ENCODE measurements at regions not wholly inside any gene's neighbourhood (a gene's known extent, or its start where the extent isn't known, plus 50 kb on each side); places are given as distances from the start of the nearest gene placed in this dataset.

- H3K27ac Mint-ChIP-seq (ENCODE audit: unreplicated experiment), result no peak overlapping the region
- no peaks in the 10 kb centered on the region for H3K4me1 Mint-ChIP-seq (ENCODE audit: low read depth, unreplicated experiment)
- intact Hi-C loops (cut with micrococcal nuclease; ENCODE audit: unreplicated experiment), result no loop called here
- Histone ChIP-seq H3K4me3 (ENCODE audit: low read depth, low read length) (no peak overlapping the region), H3K4me1 (no peaks in the 10 kb centered on the region), H3K27me3 (replicated peaks; ENCODE audit: control insufficient read depth, insufficient read depth, low read length) (no peaks in the 10 kb centered on the region), H3K36me3 (ENCODE audit: control insufficient read depth, insufficient read depth, low read length) (no peaks in the 10 kb centered on the region), H3K9me3 (0 out of 2 replicates have a peak, but pooled peaks cover under 1% of the 10 kb centered on the region)
- TF ChIP-seq CTCF (IDR thresholded peaks at IDR 0.05; ENCODE audit: insufficient read depth in 1 of 2, low read depth in 1 of 2, low read length in 1 of 2, severe bottlenecking in 1 of 2, unreplicated experiment in 1 of 2), result no peak
- ChIA-PET POLR2A (no interaction called here), CTCF (no interaction called here)
- DNase-seq, result no peak
- no peaks in the 10 kb centered on the region for H3K9me3 Mint-ChIP-seq (ENCODE audit: unreplicated experiment)
- no peaks in the 10 kb centered on the region for H3K36me3 Mint-ChIP-seq (ENCODE audit: insufficient read depth, unreplicated experiment)
- no TSS peak for BruUV-seq (replicated peaks)
- no peak overlapping the region for H3K4me3 Mint-ChIP-seq (ENCODE audit: unreplicated experiment)
- no peaks in the 10 kb centered on the region for H3K27me3 Mint-ChIP-seq (ENCODE audit: insufficient read depth, unreplicated experiment)
Measured at GRCh38 chr3:160047876-160048275, 59.2 kb downstream of the IL12A start.

- Mint-ChIP-seq H3K9me3 (ENCODE audit: unreplicated experiment) (no peaks in the 10 kb centered on the region), H3K36me3 (ENCODE audit: insufficient read depth, unreplicated experiment) (no peaks in the 10 kb centered on the region), H3K27me3 (ENCODE audit: insufficient read depth, unreplicated experiment) (no peaks in the 10 kb centered on the region), H3K27ac (ENCODE audit: unreplicated experiment) (no peak overlapping the region), H3K4me1 (ENCODE audit: low read depth, unreplicated experiment) (no peaks in the 10 kb centered on the region), H3K4me3 (ENCODE audit: unreplicated experiment) (no peak overlapping the region)
- no peak overlapping the region for H3K4me3 ChIP-seq (ENCODE audit: low read depth, low read length)
- H3K36me3 ChIP-seq (ENCODE audit: control insufficient read depth, insufficient read depth, low read length), result no peaks in the 10 kb centered on the region
- DNase-seq, result no peak
- H3K27me3 ChIP-seq (replicated peaks; ENCODE audit: control insufficient read depth, insufficient read depth, low read length), result no peaks in the 10 kb centered on the region
- H3K9me3 ChIP-seq, result no peaks in the 10 kb centered on the region
- H3K4me1 ChIP-seq, result no peaks in the 10 kb centered on the region
- intact Hi-C loops (cut with micrococcal nuclease; ENCODE audit: unreplicated experiment), result no loop called here
- BruUV-seq (replicated peaks), result no TSS peak
- POLR2A ChIA-PET, result no interaction called here
- TF ChIP-seq CTCF (IDR thresholded peaks at IDR 0.05; ENCODE audit: insufficient read depth in 1 of 2, low read depth in 1 of 2, low read length in 1 of 2, severe bottlenecking in 1 of 2, unreplicated experiment in 1 of 2), result no peak
- CTCF ChIA-PET, result no interaction called here
Measured at GRCh38 chr3:160049038-160049437, 60.4 kb downstream of the IL12A start.

- no peak for DNase-seq
- Mint-ChIP-seq H3K27me3 (ENCODE audit: insufficient read depth, unreplicated experiment) (no peaks in the 10 kb centered on the region), H3K27ac (ENCODE audit: unreplicated experiment) (no peak overlapping the region), H3K36me3 (ENCODE audit: insufficient read depth, unreplicated experiment) (no peaks in the 10 kb centered on the region), H3K9me3 (ENCODE audit: unreplicated experiment) (no peaks in the 10 kb centered on the region), H3K4me1 (ENCODE audit: low read depth, unreplicated experiment) (no peaks in the 10 kb centered on the region), H3K4me3 (ENCODE audit: unreplicated experiment) (no peak overlapping the region)
- CTCF ChIA-PET, result no interaction called here
- POLR2A ChIA-PET, result no interaction called here
- Histone ChIP-seq H3K27me3 (replicated peaks; ENCODE audit: control insufficient read depth, insufficient read depth, low read length) (no peaks in the 10 kb centered on the region), H3K4me1 (no peaks in the 10 kb centered on the region), H3K4me3 (ENCODE audit: low read depth, low read length) (no peak overlapping the region), H3K9me3 (no peaks in the 10 kb centered on the region), H3K36me3 (ENCODE audit: control insufficient read depth, insufficient read depth, low read length) (no peaks in the 10 kb centered on the region)
- TF ChIP-seq CTCF (IDR thresholded peaks at IDR 0.05; ENCODE audit: insufficient read depth in 1 of 2, low read depth in 1 of 2, low read length in 1 of 2, severe bottlenecking in 1 of 2, unreplicated experiment in 1 of 2), result no peak
- BruUV-seq (replicated peaks), result no TSS peak
- intact Hi-C loops (cut with micrococcal nuclease; ENCODE audit: unreplicated experiment), result no loop called here
Measured at GRCh38 chr3:160049565-160049964, 60.9 kb downstream of the IL12A start.
